Subcutaneous abdominal adipose tissue (tissue), 5 donors: ENCODE measurements at regions not wholly inside any gene's neighbourhood (a gene's known extent, or its start where the extent isn't known, plus 50 kb on each side); places are given as distances from the start of the nearest gene placed in this dataset.
"Not testable (repeated sequence)": the region's sequence is repeated elsewhere in the genome, so short reads cannot be mapped to it uniquely, and the experiment has no call there.

Experiments used
- H3K27ac ChIP-seq: one replicate; pipeline ENCODE4 v1.7.0; 2013; ENCODE audit warnings: low read depth, mild to moderate bottlenecking, inconsistent platforms, low read length, moderate library complexity
- H3K27me3 ChIP-seq, 5 donors: one replicate each; pipeline ENCODE4 v1.7.0; 2013; ENCODE audit warnings: low read length in 5 of 5, inconsistent platforms in 1 of 5; ENCODE audit not compliant: control insufficient read depth in 5 of 5, insufficient read depth in 4 of 5
- H3K36me3 ChIP-seq, 5 donors: one replicate each; pipeline ENCODE4 v1.7.0; 2013; ENCODE audit warnings: low read length in 5 of 5; ENCODE audit not compliant: control insufficient read depth in 5 of 5, insufficient read depth in 5 of 5
- H3K4me1 ChIP-seq, 5 donors: one replicate each; pipeline ENCODE4 v1.7.0; 2013; ENCODE audit warnings: low read length in 5 of 5, mild to moderate bottlenecking in 3 of 5, moderate library complexity in 1 of 5; ENCODE audit not compliant: control insufficient read depth in 5 of 5, insufficient read depth in 5 of 5
- H3K4me3 ChIP-seq, 5 donors: one replicate each; pipeline ENCODE4 v1.7.0; 2013; ENCODE audit warnings: low read length in 5 of 5, low read depth in 1 of 5
- H3K9ac ChIP-seq, 5 donors: one replicate each; pipeline ENCODE4 v1.7.0; 2013; ENCODE audit warnings: low read length in 5 of 5, mild to moderate bottlenecking in 4 of 5, moderate library complexity in 3 of 5
- H3K9me3 ChIP-seq, 5 donors: one replicate each; pipeline ENCODE4 v1.7.0; 2013; ENCODE audit warnings: low read length in 5 of 5; ENCODE audit not compliant: control insufficient read depth in 5 of 5
- donor health status: healthy.
- donor health status: healthy.
- donor health status: healthy.
- donor health status: healthy.
- donor health status: healthy.

GRCh38 chr1:78737241-78737640, 87.6 kb downstream of the IFI44 start:
- Histone ChIP-seq H3K36me3 (no peaks in the 10 kb centered on the region), H3K27ac (no peak overlapping the region), H3K27me3 (no peaks in the 10 kb centered on the region), H3K4me1 (no peaks in the 10 kb centered on the region), H3K9me3 (no peaks in the 10 kb centered on the region), H3K4me3 (no peak overlapping the region), H3K9ac (no peak overlapping the region)

GRCh38 chr1:78743626-78744025, 94.0 kb downstream of the IFI44 start:
- Histone ChIP-seq H3K4me1 (no peaks in the 10 kb centered on the region), H3K27me3 (no peaks in the 10 kb centered on the region), H3K9ac (no peak overlapping the region), H3K27ac (no peak overlapping the region), H3K9me3 (no peaks in the 10 kb centered on the region), H3K4me3 (no peak overlapping the region), H3K36me3 (no peaks in the 10 kb centered on the region)

- peaks cover 0 to 2% (median 0%) of the 10 kb centered on the region in 5 donors for H3K9me3 ChIP-seq
- no peaks in the 10 kb centered on the region for H3K27me3 ChIP-seq
These were observed 95.5 kb downstream of the IFI44 start for GRCh38 chr1:78745111-78745510.

GRCh38 chr1:78753679-78754078, 104.0 kb downstream of the IFI44 start:
- not testable (repeated sequence) for H3K36me3 ChIP-seq, H3K4me1 ChIP-seq, H3K4me3 ChIP-seq, H3K27ac ChIP-seq, H3K27me3 ChIP-seq, H3K9ac ChIP-seq, H3K9me3 ChIP-seq

More at GRCh38 chr1:78745111-78745510, 95.5 kb downstream of the IFI44 start:
- H3K4me1 ChIP-seq = no peaks in the 10 kb centered on the region
- no peak overlapping the region for H3K9ac ChIP-seq
- H3K36me3 ChIP-seq = no peaks in the 10 kb centered on the region
- no peak overlapping the region for H3K4me3 ChIP-seq
- H3K27ac ChIP-seq = no peak overlapping the region

GRCh38 chr1:78755986-78756385, 106.4 kb downstream of the IFI44 start:
- no peaks in the 10 kb centered on the region for H3K4me1 ChIP-seq
- no peaks in the 10 kb centered on the region for H3K36me3 ChIP-seq
- no peak overlapping the region for H3K4me3 ChIP-seq
- no peak overlapping the region for H3K27ac ChIP-seq
- no peaks in the 10 kb centered on the region for H3K27me3 ChIP-seq
- no peak overlapping the region for H3K9ac ChIP-seq
- H3K9me3 ChIP-seq = peaks cover 0 to 7% (median 0%) of the 10 kb centered on the region in 5 donors

- Histone ChIP-seq H3K9me3 (peaks cover 0 to 7% (median 0%) of the 10 kb centered on the region in 5 donors), H3K4me1 (no peaks in the 10 kb centered on the region), H3K27me3 (no peaks in the 10 kb centered on the region), H3K9ac (no peak overlapping the region), H3K27ac (no peak overlapping the region), H3K36me3 (no peaks in the 10 kb centered on the region), H3K4me3 (no peak overlapping the region)
These were observed 108.9 kb downstream of the IFI44 start for GRCh38 chr1:78758506-78758905.

- H3K4me3 ChIP-seq = no peak overlapping the region
- H3K9me3 ChIP-seq = peaks cover 0 to 4% (median 0%) of the 10 kb centered on the region in 5 donors
- H3K36me3 ChIP-seq = no peaks in the 10 kb centered on the region
- H3K9ac ChIP-seq = no peak overlapping the region
- no peaks in the 10 kb centered on the region for H3K27me3 ChIP-seq
- H3K4me1 ChIP-seq = no peaks in the 10 kb centered on the region
- no peak overlapping the region for H3K27ac ChIP-seq
These were observed 110.2 kb downstream of the IFI44 start for GRCh38 chr1:78759881-78760280.

GRCh38 chr1:78760858-78761257, 111.2 kb downstream of the IFI44 start:
- H3K4me1 ChIP-seq = no peaks in the 10 kb centered on the region
- H3K9ac ChIP-seq = no peak overlapping the region
- H3K27ac ChIP-seq = no peak overlapping the region
- H3K9me3 ChIP-seq = peaks cover 0 to under 1% (median 0%) of the 10 kb centered on the region in 5 donors
- H3K36me3 ChIP-seq = no peaks in the 10 kb centered on the region
- H3K27me3 ChIP-seq = no peaks in the 10 kb centered on the region
- H3K4me3 ChIP-seq = no peak overlapping the region

GRCh38 chr1:78762113-78762512, 112.5 kb downstream of the IFI44 start:
- H3K9ac ChIP-seq = no peak overlapping the region
- H3K36me3 ChIP-seq = no peaks in the 10 kb centered on the region
- no peaks in the 10 kb centered on the region for H3K9me3 ChIP-seq
- no peak overlapping the region for H3K4me3 ChIP-seq
- no peaks in the 10 kb centered on the region for H3K27me3 ChIP-seq
- no peak overlapping the region for H3K27ac ChIP-seq
- no peaks in the 10 kb centered on the region for H3K4me1 ChIP-seq

- Histone ChIP-seq H3K4me1 (no peaks in the 10 kb centered on the region), H3K9ac (no peak overlapping the region), H3K27me3 (no peaks in the 10 kb centered on the region), H3K27ac (no peak overlapping the region), H3K9me3 (no peaks in the 10 kb centered on the region), H3K4me3 (no peak overlapping the region), H3K36me3 (no peaks in the 10 kb centered on the region)
These were observed 115.9 kb downstream of the IFI44 start for GRCh38 chr1:78765489-78765888.

GRCh38 chr1:78779831-78780230, 130.2 kb downstream of the IFI44 start:
- Histone ChIP-seq H3K9me3 (no peaks in the 10 kb centered on the region), H3K36me3 (no peaks in the 10 kb centered on the region), H3K27me3 (no peaks in the 10 kb centered on the region), H3K4me1 (no peaks in the 10 kb centered on the region), H3K27ac (no peak overlapping the region), H3K4me3 (no peak overlapping the region), H3K9ac (no peak overlapping the region)
